Erythroblast (primary cell): ENCODE measurements at regions not wholly inside any gene's neighbourhood (a gene's known extent, or its start where the extent isn't known, plus 50 kb on each side); places are given as distances from the start of the nearest gene placed in this dataset.

Source experiments
- GATA1 ChIP-seq: IDR thresholded peaks from 2 replicates; pipeline ENCODE4 v1.6.1; 2011; ENCODE audit warnings: low read depth, mild to moderate bottlenecking, control low read depth, low read length, moderate library complexity
- POLR2A ChIP-seq: IDR thresholded peaks from 2 replicates; pipeline ENCODE4 v1.6.1; 2011; ENCODE audit warnings: mild to moderate bottlenecking, low read length

DNA sequence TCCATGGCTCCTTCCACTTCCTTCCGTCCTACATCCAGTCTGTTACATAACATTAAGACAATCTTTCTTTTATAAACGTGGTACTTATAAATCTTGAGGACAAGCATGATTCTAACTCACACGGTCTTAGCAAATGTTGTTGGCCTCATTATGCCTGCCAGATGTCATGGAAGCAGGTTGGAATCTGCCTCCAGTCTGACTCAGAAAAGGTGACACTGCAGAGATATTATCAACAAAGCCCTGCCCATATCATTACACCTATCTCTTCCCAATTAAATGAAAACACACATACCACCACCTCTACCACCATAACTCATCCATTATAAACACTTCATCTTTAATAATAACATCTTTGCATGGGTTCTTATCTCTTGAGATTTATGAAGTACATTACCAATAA is 334.7 kb upstream of the CHAC2 start:
- no peak for TF ChIP-seq POLR2A
- no peak for TF ChIP-seq GATA1
